GM21528 (cell line): ENCODE measurements at regions not wholly inside any gene's neighbourhood (a gene's known extent, or its start where the extent isn't known, plus 50 kb on each side); places are given as distances from the start of the nearest gene placed in this dataset.
"Not testable (repeated sequence)": the region's sequence is repeated elsewhere in the genome, so short reads cannot be mapped to it uniquely, and the experiment has no call there.

Experiments used
- ATAC-seq: cut with Tn5 transposase; IDR thresholded peaks from one replicate; pipeline ENCODE4 v1.9.1; 2021; ENCODE audit warnings: mild to moderate bottlenecking, moderate library complexity; ENCODE audit not compliant: unreplicated experiment, low FRiP score

GRCh38 chr5:157971571-157972216 lies 112.7 kb upstream of the CLINT1 start:
- ATAC-seq, result no peak

GRCh38 chr5:157968570-157968969 lies 109.6 kb upstream of the CLINT1 start:
- ATAC-seq, result not testable (repeated sequence)

- ATAC-seq, result no peak
These were observed 107.0 kb upstream of the CLINT1 start for GRCh38 chr5:157965989-157966388.

GRCh38 chr5:157965040-157965678 lies 106.2 kb upstream of the CLINT1 start:
- ATAC-seq, result no peak

- ATAC-seq, result no peak
These were observed 104.8 kb upstream of the CLINT1 start for GRCh38 chr5:157963761-157964160.

GRCh38 chr5:157963244-157963643 lies 104.3 kb upstream of the CLINT1 start:
- no peak for ATAC-seq

- ATAC-seq, result not testable (repeated sequence)
These were observed 103.7 kb upstream of the CLINT1 start for GRCh38 chr5:157962686-157963085.

GRCh38 chr5:157961896-157962590 lies 103.1 kb upstream of the CLINT1 start:
- ATAC-seq, result no peak

- ATAC-seq, result no peak
These were observed 102.2 kb upstream of the CLINT1 start for GRCh38 chr5:157961176-157961575.

- ATAC-seq, result no peak
These were observed 100.4 kb upstream of the CLINT1 start for GRCh38 chr5:157959370-157959769.

- ATAC-seq, result no peak
These were observed 97.4 kb upstream of the CLINT1 start for GRCh38 chr5:157956271-157956885.

- no peak for ATAC-seq
These were observed 96.7 kb upstream of the CLINT1 start for GRCh38 chr5:157955541-157956172.

GRCh38 chr5:157952374-157952685 lies 93.4 kb upstream of the CLINT1 start:
- ATAC-seq, result no peak

- ATAC-seq, result no peak
These were observed 92.9 kb upstream of the CLINT1 start for GRCh38 chr5:157951673-157952373.

GRCh38 chr5:157949520-157949919 lies 90.6 kb upstream of the CLINT1 start:
- ATAC-seq, result no peak

- ATAC-seq, result peak; percentile 89
These were observed 89.9 kb upstream of the CLINT1 start for GRCh38 chr5:157948738-157949410.

GRCh38 chr5:157947156-157947555 lies 88.2 kb upstream of the CLINT1 start:
- no peak for ATAC-seq

GRCh38 chr5:157945822-157946221 lies 86.9 kb upstream of the CLINT1 start:
- ATAC-seq, result not testable (repeated sequence)

GRCh38 chr5:157944938-157945337 lies 86.0 kb upstream of the CLINT1 start:
- ATAC-seq, result no peak

GRCh38 chr5:157944077-157944633 lies 85.2 kb upstream of the CLINT1 start:
- no peak for ATAC-seq
